Gastrocnemius medialis (tissue), 4 donors: ENCODE measurements at regions not wholly inside any gene's neighbourhood (a gene's known extent, or its start where the extent isn't known, plus 50 kb on each side); places are given as distances from the start of the nearest gene placed in this dataset.

Experiments
- ATAC-seq, 2 donors: fragments of 150-250 bp; one replicate each; pipeline ENCODE4 v1.9.1; 2016
- DNase-seq, 2 donors: peaks; one replicate each; pipeline ENCODE4 v3.0.0-alpha.2; 2019
- H3K27ac ChIP-seq, 4 donors: fragments of 200-600 bp; sonication (generic); 1 replicate in 1 of 4; 2 replicates in 3 of 4; pipeline ENCODE4 v1.5.1; 2016 to 2018; ENCODE audit warnings: mild to moderate bottlenecking in 2 of 4, moderate library complexity in 1 of 4
- H3K27me3 ChIP-seq, 3 donors: fragments of 200-600 bp; sonication (generic) in 2 of 3; 1 replicate in 1 of 3; 2 replicates in 2 of 3; pipeline versions ENCODE4 v1.5.1 to v1.6.0; 2016 to 2019; ENCODE audit warnings: mild to moderate bottlenecking in 1 of 3, moderate library complexity in 1 of 3
- H3K36me3 ChIP-seq, 2 donors: fragments of 200-600 bp; sonication (generic) in 1 of 2; one replicate each; pipeline ENCODE4 v1.5.1; 2017 to 2018
- H3K4me1 ChIP-seq, 2 donors: fragments of 200-600 bp; sonication (generic) in 1 of 2; one replicate each; pipeline ENCODE4 v1.5.1; 2016 to 2017; ENCODE audit warnings: mild to moderate bottlenecking in 2 of 2
- H3K4me3 ChIP-seq, 4 donors: fragments of 200-600 bp; sonication (generic) in 3 of 4; 1 replicate in 1 of 4; 2 replicates in 3 of 4; pipeline ENCODE4 v1.5.1; 2016 to 2019; ENCODE audit warnings: mild to moderate bottlenecking in 2 of 4
- H3K9me3 ChIP-seq, 3 donors: fragments of 200-600 bp; sonication (generic) in 2 of 3; 1 replicate in 1 of 3; 2 replicates in 2 of 3; pipeline ENCODE4 v1.5.1; 2016 to 2019
- POLR2A ChIP-seq, 2 donors: fragments of 450-650 bp; IDR thresholded peaks; one replicate each; pipeline ENCODE4 v1.6.1; 2017; ENCODE audit warnings: antibody characterized with exemption in 2 of 2, mild to moderate bottlenecking in 2 of 2, moderate library complexity in 2 of 2
- in situ Hi-C, 4 donors: fragments of 200-750 bp; cut with MboI; loops; one replicate each; pipeline versions ENCODE4 v1.15.0 to v1.8.0; 2017; ENCODE audit warnings: low sequenced_read_pairs in 4 of 4
- intact Hi-C: fragments of 100-400 bp; cut with DNase I; formaldehyde crosslinking; loops from one replicate; pipeline ENCODE4 v1.15.1; 2023; ENCODE audit warnings: low total_unique reads
- TF ChIP-seq, protein P1 (sequence below), 5 experiments: fragments of 450-650 bp in 3 of 5; fragments of 200-600 bp in 2 of 5; sonication (generic) in 2 of 5; IDR thresholded peaks in 4 of 5; conservative IDR thresholded peaks in 1 of 5; 1 replicate in 4 of 5; 2 replicates in 1 of 5; pipeline ENCODE4 v1.5.1; 2016 to 2019; ENCODE audit warnings: antibody characterized with exemption in 5 of 5, mild to moderate bottlenecking in 3 of 5, moderate library complexity in 3 of 5

DNA sequence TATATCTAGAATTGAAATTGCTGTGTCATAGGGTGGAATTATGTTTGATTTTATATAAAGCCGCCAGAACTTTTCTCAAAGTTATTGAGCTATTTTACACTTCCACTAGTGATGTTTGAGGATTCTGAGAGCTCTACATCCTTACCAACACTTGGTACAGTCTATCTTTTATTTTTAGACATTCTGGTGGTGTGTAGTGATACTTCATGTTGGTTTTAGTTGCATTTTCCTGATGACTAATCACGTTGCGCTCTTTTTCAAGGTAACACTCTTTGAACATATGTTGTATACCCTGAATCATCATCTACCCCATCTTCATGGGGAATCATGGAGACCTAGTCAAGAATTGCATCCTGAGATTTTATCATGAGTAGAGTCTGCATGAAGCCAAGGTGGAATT, 141.7 kb downstream of the NXNL2 start:
- intact Hi-C loops: no loop called here
- Histone ChIP-seq H3K27me3 (no peaks in the 10 kb centered on the region), H3K4me1 (no peaks in the 10 kb centered on the region), H3K36me3 (no peaks in the 10 kb centered on the region), H3K4me3 (no peak overlapping the region), H3K9me3 (no peaks in the 10 kb centered on the region), H3K27ac (no peak overlapping the region)
- TF ChIP-seq, protein P1, sequence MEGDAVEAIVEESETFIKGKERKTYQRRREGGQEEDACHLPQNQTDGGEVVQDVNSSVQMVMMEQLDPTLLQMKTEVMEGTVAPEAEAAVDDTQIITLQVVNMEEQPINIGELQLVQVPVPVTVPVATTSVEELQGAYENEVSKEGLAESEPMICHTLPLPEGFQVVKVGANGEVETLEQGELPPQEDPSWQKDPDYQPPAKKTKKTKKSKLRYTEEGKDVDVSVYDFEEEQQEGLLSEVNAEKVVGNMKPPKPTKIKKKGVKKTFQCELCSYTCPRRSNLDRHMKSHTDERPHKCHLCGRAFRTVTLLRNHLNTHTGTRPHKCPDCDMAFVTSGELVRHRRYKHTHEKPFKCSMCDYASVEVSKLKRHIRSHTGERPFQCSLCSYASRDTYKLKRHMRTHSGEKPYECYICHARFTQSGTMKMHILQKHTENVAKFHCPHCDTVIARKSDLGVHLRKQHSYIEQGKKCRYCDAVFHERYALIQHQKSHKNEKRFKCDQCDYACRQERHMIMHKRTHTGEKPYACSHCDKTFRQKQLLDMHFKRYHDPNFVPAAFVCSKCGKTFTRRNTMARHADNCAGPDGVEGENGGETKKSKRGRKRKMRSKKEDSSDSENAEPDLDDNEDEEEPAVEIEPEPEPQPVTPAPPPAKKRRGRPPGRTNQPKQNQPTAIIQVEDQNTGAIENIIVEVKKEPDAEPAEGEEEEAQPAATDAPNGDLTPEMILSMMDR (IDR thresholded peaks at IDR 0.05 in 4 of 5, conservative IDR thresholded peaks at IDR 0.05 in 1 of 5): no peak
- ATAC-seq (no peak), DNase-seq (no peak)
- in situ Hi-C loops: no loop called here

DNA sequence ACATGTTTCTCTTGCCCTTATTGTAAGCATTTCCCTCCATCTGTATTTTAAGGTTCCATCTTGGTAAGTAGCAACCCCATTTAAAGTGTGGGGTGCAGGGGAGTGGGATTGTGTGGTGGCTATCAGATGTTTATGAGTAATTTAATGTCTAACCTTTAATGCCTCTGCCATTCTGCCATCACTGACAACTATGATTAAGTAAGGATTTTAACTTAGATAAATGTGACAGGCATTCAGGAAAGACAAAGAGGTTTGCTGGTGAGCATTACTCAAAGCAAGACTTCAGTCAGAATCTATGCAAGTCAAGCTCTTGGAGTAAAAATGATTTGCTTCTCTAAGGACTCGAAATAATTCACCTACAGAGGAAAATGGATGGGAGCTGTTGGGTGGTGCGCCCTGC, 143.0 kb downstream of the NXNL2 start:
- in situ Hi-C loops: no loop called here
- Histone ChIP-seq H3K27me3 (no peaks in the 10 kb centered on the region), H3K9me3 (no peaks in the 10 kb centered on the region), H3K4me1 (no peaks in the 10 kb centered on the region), H3K36me3 (no peaks in the 10 kb centered on the region), H3K27ac (no peak overlapping the region), H3K4me3 (no peak overlapping the region)
- DNase-seq (no peak), ATAC-seq (no peak)
- TF ChIP-seq POLR2A (IDR thresholded peaks at IDR 0.05): no peak
- TF ChIP-seq, protein P1 (IDR thresholded peaks at IDR 0.05 in 4 of 5, conservative IDR thresholded peaks at IDR 0.05 in 1 of 5): no peak
- intact Hi-C loops: no loop called here

DNA sequence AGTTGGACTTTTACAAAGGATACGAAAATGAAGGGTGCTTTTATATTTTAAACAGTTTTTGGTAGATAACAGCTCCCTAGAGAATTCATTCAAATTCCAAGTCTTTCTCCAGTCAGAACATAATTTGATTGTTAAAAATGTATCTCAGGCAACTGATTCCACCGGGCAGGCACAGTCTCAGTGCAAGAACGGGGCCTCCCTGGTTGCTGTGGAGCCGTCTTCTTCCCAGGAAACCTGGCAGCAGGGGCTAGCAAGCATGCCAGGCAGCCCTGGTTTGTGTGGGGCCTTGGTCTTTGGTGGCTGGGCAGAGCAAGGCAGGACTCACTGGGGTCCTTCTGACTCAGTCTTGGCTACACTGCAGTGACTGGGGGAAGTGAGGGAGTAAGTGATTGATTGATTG, 143.5 kb downstream of the NXNL2 start:
- Histone ChIP-seq H3K36me3 (no peaks in the 10 kb centered on the region), H3K9me3 (no peaks in the 10 kb centered on the region), H3K4me1 (no peaks in the 10 kb centered on the region), H3K27ac (no peak overlapping the region), H3K27me3 (no peaks in the 10 kb centered on the region), H3K4me3 (no peak overlapping the region)
- no peak for DNase-seq
- TF ChIP-seq, protein P1 (IDR thresholded peaks at IDR 0.05 in 4 of 5, conservative IDR thresholded peaks at IDR 0.05 in 1 of 5): no peak
- no peak for TF ChIP-seq POLR2A (IDR thresholded peaks at IDR 0.05)
- intact Hi-C loops: no loop called here
- in situ Hi-C loops: no loop called here
- ATAC-seq: no peak

DNA sequence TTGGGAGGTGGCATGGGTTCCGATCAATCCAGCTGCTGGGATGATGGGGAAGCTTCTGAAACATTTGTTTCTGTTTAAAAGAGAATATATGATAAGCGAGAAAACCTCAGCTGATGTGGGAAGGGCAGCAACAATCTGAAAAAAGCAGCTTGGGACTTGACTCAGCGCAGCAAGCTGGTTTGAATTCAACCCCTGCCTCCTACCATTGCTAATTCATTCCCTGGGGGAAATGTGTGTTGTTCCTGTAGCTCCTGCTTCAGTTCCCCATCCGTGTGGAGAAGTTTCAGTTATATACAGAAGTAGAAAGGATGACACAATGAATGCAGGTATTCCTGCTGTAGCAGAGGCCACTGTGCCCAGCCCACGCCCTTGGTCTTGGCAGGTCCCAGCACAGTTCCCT, 145.1 kb downstream of the NXNL2 start:
- Histone ChIP-seq H3K9me3 (no peaks in the 10 kb centered on the region), H3K27me3 (no peaks in the 10 kb centered on the region), H3K36me3 (no peaks in the 10 kb centered on the region), H3K4me3 (no peak overlapping the region), H3K27ac (no peak overlapping the region), H3K4me1 (no peaks in the 10 kb centered on the region)
- TF ChIP-seq POLR2A (IDR thresholded peaks at IDR 0.05): no peak
- TF ChIP-seq, protein P1 (IDR thresholded peaks at IDR 0.05 in 4 of 5, conservative IDR thresholded peaks at IDR 0.05 in 1 of 5): no peak
- intact Hi-C loops (no loop called here), in situ Hi-C loops (no loop called here)
- DNase-seq (no peak), ATAC-seq (no peak)

DNA sequence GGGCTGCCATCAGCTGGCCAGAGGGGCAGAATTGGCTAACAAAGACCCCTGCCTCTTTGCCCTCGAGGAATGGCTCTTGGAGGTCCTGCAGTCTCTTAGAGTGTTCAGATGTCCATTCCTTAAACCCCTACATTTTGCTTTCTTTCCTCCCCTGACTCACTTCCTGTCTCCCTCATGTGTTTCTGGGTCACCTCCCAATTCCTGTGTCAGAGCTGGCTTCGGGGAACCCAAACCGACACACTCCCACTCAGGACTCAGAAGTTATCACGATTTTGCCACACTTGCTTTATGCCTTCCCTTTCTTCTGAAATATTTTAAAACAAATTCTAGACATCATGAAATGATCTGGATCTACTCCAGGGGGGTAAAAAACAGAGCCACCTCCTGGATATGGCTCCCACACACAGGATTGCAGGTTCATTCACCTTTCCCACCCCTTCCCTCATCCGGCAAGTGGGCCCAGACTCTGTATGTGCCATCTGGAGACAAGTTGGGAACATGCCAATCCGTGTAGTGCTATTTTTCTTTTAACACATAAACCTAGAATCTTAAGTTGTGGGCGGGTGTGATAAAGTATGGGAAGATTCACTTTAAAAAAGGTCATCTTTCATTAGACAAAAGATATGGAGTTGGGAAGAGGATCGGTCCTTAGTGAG, 145.7 kb downstream of the NXNL2 start:
- no peak for DNase-seq
- H3K4me1 ChIP-seq: no peaks in the 10 kb centered on the region
- intact Hi-C loops (no loop called here), in situ Hi-C loops (no loop called here)
- H3K9me3 ChIP-seq: no peaks in the 10 kb centered on the region
- no peak for ATAC-seq
- H3K27ac ChIP-seq: no peak overlapping the region
- no peaks in the 10 kb centered on the region for H3K36me3 ChIP-seq
- no peak overlapping the region for H3K4me3 ChIP-seq
- TF ChIP-seq, protein P1 (IDR thresholded peaks at IDR 0.05 in 4 of 5, conservative IDR thresholded peaks at IDR 0.05 in 1 of 5): no peak
- no peak for TF ChIP-seq POLR2A (IDR thresholded peaks at IDR 0.05)
- no peaks in the 10 kb centered on the region for H3K27me3 ChIP-seq
